Keratinocyte (primary cell): ENCODE measurements at regions not wholly inside any gene's neighbourhood (a gene's known extent, or its start where the extent isn't known, plus 50 kb on each side); places are given as distances from the start of the nearest gene placed in this dataset.

ENCODE experiments used
- CTCF ChIP-seq, 3 experiments: IDR thresholded peaks in 1 of 3; conservative IDR thresholded peaks in 1 of 3; optimal IDR thresholded peaks in 1 of 3; 2 replicates in 2 of 3; 3 replicates in 1 of 3; pipeline versions ENCODE3 to v1.5.1; 2011; ENCODE audit warnings: low read length in 3 of 3, mild to moderate bottlenecking in 3 of 3, moderate library complexity in 2 of 3, control low read depth in 1 of 3, inconsistent platforms in 1 of 3; ENCODE audit not compliant: insufficient read depth in 2 of 3; ENCODE audit errors: extremely low read depth in 1 of 3
- EZH2 ChIP-seq: IDR thresholded peaks from one replicate; pipeline ENCODE4 v1.6.1; 2012; ENCODE audit warnings: inconsistent platforms, mild to moderate bottlenecking, low read length, moderate library complexity

- no peak for TF ChIP-seq CTCF (optimal IDR thresholded peaks at IDR 0.05 in 1 of 3, IDR thresholded peaks at IDR 0.05 in 1 of 3, conservative IDR thresholded peaks at IDR 0.05 in 1 of 3; ENCODE audit: extremely low read depth in 1 of 3, insufficient read depth in 2 of 3, low read length in 3 of 3)
- no peak for TF ChIP-seq EZH2
Observed at GRCh38 chr12:78698747-78699146, 165.8 kb upstream of the SYT1 start.
